ENCODE measurements at regions not wholly inside any gene's neighbourhood (a gene's known extent, or its start where the extent isn't known, plus 50 kb on each side); places are given as distances from the start of the nearest gene placed in this dataset.

- DNase-seq (ENCODE audit: low read depth), result no peak
- no peak for TF ChIP-seq CTCF (IDR thresholded peaks at IDR 0.05; ENCODE audit: insufficient read depth, low read length)
- no peak overlapping the region for H3K4me3 ChIP-seq (ENCODE audit: low read depth, low read length)
Observed at GRCh38 chr10:62627983-62628382, 176.5 kb upstream of the ADO start.

GRCh38 chr10:62631241-62631640 is 173.3 kb upstream of the ADO start:
- no peak for TF ChIP-seq CTCF (IDR thresholded peaks at IDR 0.05; ENCODE audit: insufficient read depth, low read length)
- DNase-seq (ENCODE audit: low read depth), result no peak
- no peak overlapping the region for H3K4me3 ChIP-seq (ENCODE audit: low read depth, low read length)

- DNase-seq (ENCODE audit: low read depth), result no peak
- H3K4me3 ChIP-seq (ENCODE audit: low read depth, low read length), result no peak overlapping the region
- TF ChIP-seq CTCF (IDR thresholded peaks at IDR 0.05; ENCODE audit: insufficient read depth, low read length), result no peak
Observed at GRCh38 chr10:62632071-62632809, 172.3 kb upstream of the ADO start.

- no peak overlapping the region for H3K4me3 ChIP-seq (ENCODE audit: low read depth, low read length)
- no peak for TF ChIP-seq CTCF (IDR thresholded peaks at IDR 0.05; ENCODE audit: insufficient read depth, low read length)
Observed at GRCh38 chr10:62633976-62634375, 170.5 kb upstream of the ADO start.

GRCh38 chr10:62634576-62634975 is 169.9 kb upstream of the ADO start:
- DNase-seq (ENCODE audit: low read depth), result no peak
- no peak overlapping the region for H3K4me3 ChIP-seq (ENCODE audit: low read depth, low read length)
- TF ChIP-seq CTCF (IDR thresholded peaks at IDR 0.05; ENCODE audit: insufficient read depth, low read length), result no peak

More at GRCh38 chr10:62633976-62634375, 170.5 kb upstream of the ADO start:
- no peak for DNase-seq (ENCODE audit: low read depth)

- DNase-seq (ENCODE audit: low read depth), result no peak
Observed at GRCh38 chr10:62635127-62635526, 169.4 kb upstream of the ADO start.

More at GRCh38 chr10:62635127-62635526, 169.4 kb upstream of the ADO start:
- no peak overlapping the region for H3K4me3 ChIP-seq (ENCODE audit: low read depth, low read length)
- TF ChIP-seq CTCF (IDR thresholded peaks at IDR 0.05; ENCODE audit: insufficient read depth, low read length), result no peak
